Lung (tissue), 11 donors: ENCODE measurements at regions not wholly inside any gene's neighbourhood (a gene's known extent, or its start where the extent isn't known, plus 50 kb on each side); places are given as distances from the start of the nearest gene placed in this dataset.

Experiments used
- ATAC-seq: fragments of 200-7000 bp; cut with Tn5 transposase; one replicate; pipeline ENCODE4 v1.9.1; 2020; ENCODE audit warnings: moderate number of reproducible peaks; ENCODE audit not compliant: insufficient read depth, low FRiP score
- DNase-seq, 3 donors: peaks; one replicate each; pipeline ENCODE4 v3.0.0-alpha.2; 2013 to 2017
- H3K27ac ChIP-seq, 2 donors: one replicate each; pipeline ENCODE4 v1.5.1; 2013; ENCODE audit warnings: mild to moderate bottlenecking in 2 of 2, moderate library complexity in 2 of 2, control low read depth in 1 of 2, inconsistent platforms in 1 of 2, low read depth in 1 of 2, low read length in 1 of 2
- H3K27me3 ChIP-seq, 3 donors: one replicate each; pipeline ENCODE4 v1.5.1; 2013; ENCODE audit warnings: low read length in 2 of 3; ENCODE audit not compliant: control insufficient read depth in 3 of 3, insufficient read depth in 3 of 3
- H3K36me3 ChIP-seq, 4 donors: one replicate each; pipeline ENCODE4 v1.5.1; 2013; ENCODE audit warnings: low read length in 4 of 4, mild to moderate bottlenecking in 1 of 4, moderate library complexity in 1 of 4; ENCODE audit not compliant: control insufficient read depth in 4 of 4, insufficient read depth in 4 of 4
- H3K4me1 ChIP-seq, 5 donors: one replicate each; pipeline ENCODE4 v1.5.1; 2013; ENCODE audit warnings: low read length in 5 of 5, mild to moderate bottlenecking in 2 of 5, moderate library complexity in 1 of 5; ENCODE audit not compliant: control insufficient read depth in 5 of 5, insufficient read depth in 5 of 5
- H3K4me3 ChIP-seq: one replicate; pipeline ENCODE4 v1.5.1; 2013; ENCODE audit warnings: mild to moderate bottlenecking, control low read depth, moderate library complexity
- H3K9ac ChIP-seq, 2 donors: one replicate each; pipeline ENCODE4 v1.5.1; 2013; ENCODE audit warnings: low read length in 2 of 2, control low read depth in 1 of 2; ENCODE audit not compliant: insufficient read depth in 1 of 2
- H3K9me3 ChIP-seq, 4 donors: one replicate each; pipeline ENCODE4 v1.5.1; 2013; ENCODE audit warnings: low read length in 3 of 4, mild to moderate bottlenecking in 1 of 4, moderate library complexity in 1 of 4; ENCODE audit not compliant: control insufficient read depth in 4 of 4, insufficient read depth in 3 of 4
- WGBS, 2 donors: extraction: QIAGEN DNeasy Blood & Tissue Kit; methylation state at CpG; one replicate each; pipeline ENCODE4 v1.1.7; 2013; 5-methylcytosine and 5-hydroxymethylcytosine counted together
- TF ChIP-seq, protein P1 (sequence below): IDR thresholded peaks from 2 replicates; pipeline ENCODE4 v1.5.1; 2012; ENCODE audit warnings: mild to moderate bottlenecking; ENCODE audit errors: control extremely low read depth, extremely low read depth
- donor health status: control.
- donor health status: control.
- donor health status: Bipolar disorder and iron deficiency.
- donor health status: healthy.
- donor health status: DM: yes; HTN: yes; CAD: no.

DNA sequence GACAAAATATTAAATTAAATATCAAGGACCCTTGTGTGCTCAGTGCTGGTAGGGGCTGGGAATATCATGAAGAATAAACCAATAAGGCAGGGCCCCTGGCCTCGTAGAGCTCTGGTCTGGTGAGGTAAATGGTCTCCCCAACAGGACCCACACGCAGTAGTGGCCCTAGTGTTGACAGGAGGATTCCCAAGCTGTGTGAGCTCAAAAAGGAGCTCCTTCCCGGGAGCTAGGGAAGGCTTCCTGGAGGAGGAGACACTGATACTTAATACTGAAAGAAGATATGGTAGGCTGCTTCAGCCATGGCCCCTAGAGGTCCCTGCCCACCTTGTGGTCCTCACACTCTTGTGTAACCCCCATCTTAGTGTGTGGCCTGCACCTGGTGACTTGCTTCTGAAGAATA lies 209.1 kb downstream of the NFATC2 start:
- Histone ChIP-seq H3K36me3 (no peaks in the 10 kb centered on the region), H3K4me1 (no peaks in the 10 kb centered on the region), H3K4me3 (no peak overlapping the region), H3K27me3 (no peaks in the 10 kb centered on the region), H3K27ac (no peak overlapping the region), H3K9ac (no peak overlapping the region), H3K9me3 (no peaks in the 10 kb centered on the region)
- ATAC-seq (no peak), DNase-seq (no peak)
- TF ChIP-seq, protein P1, sequence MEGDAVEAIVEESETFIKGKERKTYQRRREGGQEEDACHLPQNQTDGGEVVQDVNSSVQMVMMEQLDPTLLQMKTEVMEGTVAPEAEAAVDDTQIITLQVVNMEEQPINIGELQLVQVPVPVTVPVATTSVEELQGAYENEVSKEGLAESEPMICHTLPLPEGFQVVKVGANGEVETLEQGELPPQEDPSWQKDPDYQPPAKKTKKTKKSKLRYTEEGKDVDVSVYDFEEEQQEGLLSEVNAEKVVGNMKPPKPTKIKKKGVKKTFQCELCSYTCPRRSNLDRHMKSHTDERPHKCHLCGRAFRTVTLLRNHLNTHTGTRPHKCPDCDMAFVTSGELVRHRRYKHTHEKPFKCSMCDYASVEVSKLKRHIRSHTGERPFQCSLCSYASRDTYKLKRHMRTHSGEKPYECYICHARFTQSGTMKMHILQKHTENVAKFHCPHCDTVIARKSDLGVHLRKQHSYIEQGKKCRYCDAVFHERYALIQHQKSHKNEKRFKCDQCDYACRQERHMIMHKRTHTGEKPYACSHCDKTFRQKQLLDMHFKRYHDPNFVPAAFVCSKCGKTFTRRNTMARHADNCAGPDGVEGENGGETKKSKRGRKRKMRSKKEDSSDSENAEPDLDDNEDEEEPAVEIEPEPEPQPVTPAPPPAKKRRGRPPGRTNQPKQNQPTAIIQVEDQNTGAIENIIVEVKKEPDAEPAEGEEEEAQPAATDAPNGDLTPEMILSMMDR: no peak
- WGBS, 2 donors: 83 to 93% methylated on average over 3 of the region's 3 CpGs

DNA sequence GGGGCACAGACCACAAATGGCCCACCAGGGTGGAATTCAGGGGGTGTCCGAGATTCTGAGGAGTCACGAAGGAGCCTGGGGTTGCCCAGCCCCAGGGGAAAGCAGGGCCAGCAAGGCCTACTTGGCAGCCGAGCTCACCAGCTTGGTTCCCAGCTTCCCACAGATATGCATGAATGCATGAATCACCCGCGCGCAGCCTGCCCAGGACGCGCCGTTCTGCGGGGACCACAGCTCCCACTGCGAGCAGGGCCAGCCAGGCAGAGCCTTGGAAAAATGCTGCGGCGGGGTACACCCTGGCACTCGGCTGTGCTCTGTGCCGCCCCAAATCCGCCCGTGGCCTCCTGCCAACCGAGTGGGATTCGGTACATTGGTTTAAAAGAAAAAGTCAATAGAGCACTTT lies 211.0 kb downstream of the NFATC2 start:
- Histone ChIP-seq H3K9me3 (no peaks in the 10 kb centered on the region), H3K4me3 (no peak overlapping the region), H3K4me1 (no peaks in the 10 kb centered on the region), H3K27me3 (no peaks in the 10 kb centered on the region), H3K27ac (no peak overlapping the region), H3K36me3 (no peaks in the 10 kb centered on the region), H3K9ac (no peak overlapping the region)
- no peak for ATAC-seq
- 89 to 93% methylated on average over 19 of the region's 19 CpGs for WGBS, 2 donors
- TF ChIP-seq, protein P1: no peak
- DNase-seq: no peak

DNA sequence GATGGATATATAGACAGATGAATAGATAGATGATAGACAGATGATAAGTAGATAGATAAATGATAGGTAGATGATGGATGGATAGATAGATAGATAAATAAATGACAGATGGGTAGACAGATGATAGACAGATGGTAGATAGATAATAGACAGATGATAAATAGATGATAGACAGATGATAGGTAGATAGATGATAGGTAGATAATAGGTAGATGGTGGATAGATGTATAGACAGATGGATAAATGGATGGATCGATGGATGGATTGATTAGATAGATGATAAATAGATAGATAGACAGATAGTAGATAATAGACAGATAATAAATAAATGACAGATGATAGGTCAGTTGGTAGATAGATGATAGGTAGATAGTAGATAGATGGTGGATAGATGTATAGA lies 212.7 kb downstream of the NFATC2 start:
- 91 to 94% methylated on average over 1 of the region's 1 CpG for WGBS, 2 donors
- no peak for DNase-seq
- Histone ChIP-seq H3K27me3 (no peaks in the 10 kb centered on the region), H3K4me3 (no peak overlapping the region), H3K4me1 (no peaks in the 10 kb centered on the region), H3K9ac (no peak overlapping the region), H3K36me3 (no peaks in the 10 kb centered on the region), H3K27ac (no peak overlapping the region), H3K9me3 (peaks cover 0 to 4% (median 0%) of the 10 kb centered on the region in 4 donors)
- TF ChIP-seq, protein P1: no peak
- no peak for ATAC-seq

DNA sequence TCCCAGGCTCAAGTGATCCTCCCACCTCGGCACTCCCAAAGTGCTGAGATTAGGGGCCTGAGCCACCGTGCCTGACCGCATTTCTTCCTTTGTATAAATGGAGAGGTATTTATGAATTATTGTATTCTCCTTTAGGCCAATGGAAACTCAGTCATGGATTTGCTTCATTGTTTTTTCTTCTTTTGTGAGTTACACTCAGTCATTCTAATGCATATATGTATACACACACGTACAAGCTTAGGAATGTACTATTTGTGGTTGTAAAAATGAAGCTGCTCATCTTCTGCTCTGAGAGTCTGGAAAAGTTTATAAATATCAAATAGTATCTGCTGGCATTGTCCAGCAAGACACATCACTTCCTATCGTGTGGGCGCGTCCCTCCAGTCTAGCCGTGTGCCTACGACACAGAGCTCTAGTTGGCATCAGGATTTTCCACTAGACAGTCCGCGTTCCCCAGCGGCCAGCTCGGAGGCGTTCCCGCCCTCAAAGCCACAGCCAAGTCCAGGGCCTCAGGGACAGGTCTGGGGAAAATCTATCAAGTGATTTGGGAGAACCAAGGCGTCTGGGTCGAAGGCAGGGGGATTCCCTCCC lies 215.2 kb downstream of the NFATC2 start:
- TF ChIP-seq, protein P1: no peak
- no peak overlapping the region for H3K9ac ChIP-seq
- H3K4me1 ChIP-seq: no peaks in the 10 kb centered on the region
- ATAC-seq (no peak), DNase-seq (no peak)
- no peaks in the 10 kb centered on the region for H3K36me3 ChIP-seq
- peaks cover 0 to 4% (median 0%) of the 10 kb centered on the region in 4 donors for H3K9me3 ChIP-seq
- H3K4me3 ChIP-seq: no peak overlapping the region
- WGBS, 2 donors: 64 to 82% methylated on average over 17 of the region's 17 CpGs
- no peak overlapping the region for H3K27ac ChIP-seq
- H3K27me3 ChIP-seq: no peaks in the 10 kb centered on the region
